ENCODE measurements at regions not wholly inside any gene's neighbourhood (a gene's known extent, or its start where the extent isn't known, plus 50 kb on each side); places are given as distances from the start of the nearest gene placed in this dataset.

DNA sequence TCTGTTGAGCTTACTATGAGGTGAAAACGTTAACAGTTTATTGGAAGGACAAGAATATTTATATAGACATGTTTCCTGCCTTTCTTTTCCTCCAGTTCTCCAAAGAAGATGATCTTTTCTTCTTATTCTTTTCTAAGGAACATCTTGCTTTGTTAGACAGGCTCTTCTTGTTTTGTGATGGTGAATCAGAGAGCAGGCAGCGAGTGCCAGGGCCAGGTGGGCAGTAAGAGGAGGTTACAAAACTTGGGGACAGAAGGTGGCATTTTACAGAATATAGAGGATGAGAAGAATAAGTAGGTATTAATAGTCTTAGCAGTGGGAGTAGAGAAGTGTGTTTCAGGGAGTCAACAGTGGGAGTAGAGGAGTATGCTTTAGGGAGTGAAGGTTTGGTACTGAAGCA, 223.6 kb downstream of the ARL4A start:
- H3K27me3 ChIP-seq (ENCODE audit: control insufficient read depth in 1 of 2, insufficient read depth in 2 of 2, low read length in 1 of 2), result no peaks in the 10 kb centered on the region
- DNase-seq, result no peak
- H3K36me3 ChIP-seq (ENCODE audit: control insufficient read depth in 1 of 2, insufficient read depth in 2 of 2, low read length in 1 of 2), result no peaks in the 10 kb centered on the region
- intact Hi-C loops (cut with DNase I), result no loop called here
- H3K9me3 ChIP-seq (ENCODE audit: control insufficient read depth, low read length), result peaks cover 4% of the 10 kb centered on the region
- H3K4me3 ChIP-seq (ENCODE audit: low read length in 2 of 2), result no peak overlapping the region
- no peaks in the 10 kb centered on the region for H3K4me1 ChIP-seq (ENCODE audit: control insufficient read depth in 1 of 2, insufficient read depth in 2 of 2, low read length in 2 of 2)
- 69% methylated on average over 2 of the region's 2 CpGs for WGBS, 2 donors
- ATAC-seq (ENCODE audit: low FRiP score), result no peak
- H3K27ac ChIP-seq (ENCODE audit: low read depth in 1 of 2, low read length in 2 of 2), result no peak overlapping the region

DNA sequence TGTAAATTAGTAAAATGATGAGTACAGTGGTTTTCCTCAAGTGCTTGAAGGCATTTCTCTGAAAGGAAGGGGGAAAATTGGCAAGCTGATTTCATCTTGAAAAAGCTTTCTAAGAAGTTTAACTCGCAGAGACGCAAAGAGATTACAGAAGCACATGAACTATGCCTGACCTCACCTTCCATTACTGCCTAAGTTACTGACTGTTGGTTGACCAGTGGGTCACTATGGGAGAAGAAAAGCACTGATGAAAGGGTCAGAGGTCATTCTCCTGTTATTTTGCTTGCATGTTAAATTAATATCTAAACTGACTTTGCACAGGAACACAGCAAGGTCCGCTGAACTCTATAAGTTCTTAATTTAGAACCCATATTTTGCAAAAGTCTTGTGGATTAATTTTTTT, 225.6 kb downstream of the ARL4A start:
- Histone ChIP-seq H3K4me1 (ENCODE audit: control insufficient read depth in 1 of 2, insufficient read depth in 2 of 2, low read length in 2 of 2) (no peaks in the 10 kb centered on the region), H3K4me3 (ENCODE audit: low read length in 2 of 2) (no peak overlapping the region), H3K9me3 (ENCODE audit: control insufficient read depth, low read length) (peaks cover 4% of the 10 kb centered on the region), H3K27ac (ENCODE audit: low read depth in 1 of 2, low read length in 2 of 2) (no peak overlapping the region), H3K36me3 (ENCODE audit: control insufficient read depth in 1 of 2, insufficient read depth in 2 of 2, low read length in 1 of 2) (no peaks in the 10 kb centered on the region), H3K27me3 (ENCODE audit: control insufficient read depth in 1 of 2, insufficient read depth in 2 of 2, low read length in 1 of 2) (no peaks in the 10 kb centered on the region)
- WGBS, 2 donors, result 45 to 52% methylated on average over 3 of the region's 3 CpGs
- ATAC-seq (ENCODE audit: low FRiP score), result no peak
- no peak for DNase-seq
- intact Hi-C loops (cut with DNase I), result no loop called here

DNA sequence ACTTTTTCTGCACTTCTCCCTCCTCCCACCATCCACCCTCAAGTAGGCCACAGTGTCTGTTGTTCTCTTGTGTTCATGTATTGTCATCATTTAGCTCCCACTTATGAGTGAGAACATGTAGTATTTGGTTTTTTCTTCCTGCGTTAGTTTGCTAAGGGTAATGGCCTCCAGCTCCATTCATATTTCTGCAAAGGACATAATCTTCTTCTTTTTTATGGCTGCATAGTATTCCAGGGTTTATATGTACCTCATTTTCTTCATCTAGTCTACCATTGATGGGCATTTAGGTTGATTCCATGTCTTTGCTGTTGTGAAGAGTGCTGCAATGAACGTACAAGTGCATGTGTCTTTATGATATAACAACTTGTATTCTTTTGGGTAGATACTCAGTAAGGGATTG, 230.4 kb downstream of the ARL4A start:
- no peak for ATAC-seq (ENCODE audit: low FRiP score)
- no peaks in the 10 kb centered on the region for H3K4me1 ChIP-seq (ENCODE audit: control insufficient read depth in 1 of 2, insufficient read depth in 2 of 2, low read length in 2 of 2)
- H3K36me3 ChIP-seq (ENCODE audit: control insufficient read depth in 1 of 2, insufficient read depth in 2 of 2, low read length in 1 of 2), result no peaks in the 10 kb centered on the region
- DNase-seq, result no peak
- no peak overlapping the region for H3K4me3 ChIP-seq (ENCODE audit: low read length in 2 of 2)
- H3K9me3 ChIP-seq (ENCODE audit: control insufficient read depth, low read length), result peaks cover 2% of the 10 kb centered on the region
- no peaks in the 10 kb centered on the region for H3K27me3 ChIP-seq (ENCODE audit: control insufficient read depth in 1 of 2, insufficient read depth in 2 of 2, low read length in 1 of 2)
- 97 to 98% methylated on average over 2 of the region's 2 CpGs for WGBS, 2 donors
- intact Hi-C loops (cut with DNase I), result no loop called here
- no peak overlapping the region for H3K27ac ChIP-seq (ENCODE audit: low read depth in 1 of 2, low read length in 2 of 2)

DNA sequence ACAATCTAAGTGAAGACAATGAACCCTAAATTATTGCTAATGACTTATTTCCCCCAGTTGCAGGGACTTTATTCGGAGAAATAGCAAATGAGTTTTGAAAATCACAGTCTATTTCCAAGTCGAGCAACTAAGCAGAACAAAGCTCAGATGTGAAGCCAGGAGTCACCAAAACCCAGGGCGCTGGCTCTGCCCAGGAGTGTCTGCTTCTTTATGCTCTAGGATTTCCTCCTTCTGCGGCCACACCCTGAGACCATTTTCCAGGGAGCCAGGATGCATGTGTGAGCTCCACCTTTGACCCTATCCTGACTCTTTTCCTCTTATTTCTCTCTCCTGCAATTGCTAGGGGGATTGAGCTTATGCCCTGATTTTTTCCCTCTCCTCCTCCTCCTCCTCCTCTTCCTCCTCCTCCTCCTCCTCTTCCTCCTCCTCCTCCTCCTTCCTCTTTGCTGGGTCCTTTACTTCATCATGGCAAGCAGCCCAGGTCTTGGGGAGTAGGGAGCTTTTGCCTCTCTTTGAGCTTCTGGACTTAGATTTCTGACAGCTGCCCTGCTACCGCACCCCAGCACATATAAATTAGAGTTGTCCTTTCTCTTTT, 234.4 kb downstream of the ARL4A start:
- H3K9me3 ChIP-seq (ENCODE audit: control insufficient read depth, low read length), result no peaks in the 10 kb centered on the region
- peak; percentile 46 for ATAC-seq (ENCODE audit: low FRiP score)
- WGBS, 2 donors, result 67 to 72% methylated on average over 5 of the region's 5 CpGs
- no peaks in the 10 kb centered on the region for H3K36me3 ChIP-seq (ENCODE audit: control insufficient read depth in 1 of 2, insufficient read depth in 2 of 2, low read length in 1 of 2)
- H3K4me1 ChIP-seq (ENCODE audit: control insufficient read depth in 1 of 2, insufficient read depth in 2 of 2, low read length in 2 of 2), result no peaks in the 10 kb centered on the region
- intact Hi-C loops (cut with DNase I), result no loop called here
- no peak overlapping the region for H3K4me3 ChIP-seq (ENCODE audit: low read length in 2 of 2)
- H3K27ac ChIP-seq (ENCODE audit: low read depth in 1 of 2, low read length in 2 of 2), result no peak overlapping the region
- no peak for DNase-seq
- no peaks in the 10 kb centered on the region for H3K27me3 ChIP-seq (ENCODE audit: control insufficient read depth in 1 of 2, insufficient read depth in 2 of 2, low read length in 1 of 2)

DNA sequence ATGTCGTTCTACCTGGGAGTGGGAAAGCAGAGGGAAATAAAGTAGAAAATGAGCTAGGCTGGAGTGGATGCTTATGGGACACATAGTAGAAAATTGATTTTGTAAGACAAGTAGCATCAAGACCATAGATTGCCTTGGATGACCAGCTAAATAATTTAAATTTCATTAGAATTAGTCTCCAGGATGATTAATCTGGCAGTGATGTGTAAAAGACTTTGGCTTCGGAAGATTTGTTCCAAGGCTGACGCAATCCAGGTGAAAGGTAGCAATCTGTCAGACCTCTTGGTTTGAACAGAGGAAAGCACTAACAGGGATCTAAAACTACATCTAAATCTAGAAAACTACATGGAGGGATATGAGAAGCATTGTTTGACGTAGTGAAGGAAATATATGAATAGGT, 236.5 kb downstream of the ARL4A start:
- DNase-seq, result no peak
- Histone ChIP-seq H3K27me3 (ENCODE audit: control insufficient read depth in 1 of 2, insufficient read depth in 2 of 2, low read length in 1 of 2) (no peaks in the 10 kb centered on the region), H3K4me3 (ENCODE audit: low read length in 2 of 2) (no peak overlapping the region), H3K36me3 (ENCODE audit: control insufficient read depth in 1 of 2, insufficient read depth in 2 of 2, low read length in 1 of 2) (no peaks in the 10 kb centered on the region), H3K9me3 (ENCODE audit: control insufficient read depth, low read length) (no peaks in the 10 kb centered on the region), H3K4me1 (ENCODE audit: control insufficient read depth in 1 of 2, insufficient read depth in 2 of 2, low read length in 2 of 2) (no peaks in the 10 kb centered on the region), H3K27ac (ENCODE audit: low read depth in 1 of 2, low read length in 2 of 2) (no peak overlapping the region)
- 95% methylated on average over 4 of the region's 4 CpGs for WGBS, 2 donors
- ATAC-seq (ENCODE audit: low FRiP score), result no peak
- intact Hi-C loops (cut with DNase I), result no loop called here

DNA sequence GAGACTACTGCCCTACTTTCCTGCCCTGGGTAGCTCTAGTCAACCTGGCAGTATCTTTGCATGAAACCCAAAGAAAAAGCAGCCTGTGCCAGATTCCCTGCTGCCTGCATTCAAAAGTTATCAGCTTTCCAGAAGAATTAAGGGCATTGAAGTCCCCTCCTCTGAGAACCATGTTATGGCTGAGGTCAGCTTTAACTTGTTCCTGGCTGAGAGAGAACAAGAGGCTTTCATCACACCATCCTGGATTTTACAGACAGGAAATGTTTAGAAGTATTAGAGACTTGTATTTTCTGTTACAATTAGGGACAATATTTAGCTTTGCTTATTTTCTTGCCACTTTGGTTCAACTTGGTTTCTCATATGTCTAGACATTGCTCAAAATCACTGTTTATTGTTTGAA, 238.8 kb downstream of the ARL4A start:
- Histone ChIP-seq H3K4me1 (ENCODE audit: control insufficient read depth in 1 of 2, insufficient read depth in 2 of 2, low read length in 2 of 2) (no peaks in the 10 kb centered on the region), H3K9me3 (ENCODE audit: control insufficient read depth, low read length) (no peaks in the 10 kb centered on the region), H3K27ac (ENCODE audit: low read depth in 1 of 2, low read length in 2 of 2) (no peak overlapping the region), H3K27me3 (ENCODE audit: control insufficient read depth in 1 of 2, insufficient read depth in 2 of 2, low read length in 1 of 2) (no peaks in the 10 kb centered on the region), H3K36me3 (ENCODE audit: control insufficient read depth in 1 of 2, insufficient read depth in 2 of 2, low read length in 1 of 2) (no peaks in the 10 kb centered on the region), H3K4me3 (ENCODE audit: low read length in 2 of 2) (no peak overlapping the region)
- no peak for DNase-seq
- intact Hi-C loops (cut with DNase I), result no loop called here
- no peak for ATAC-seq (ENCODE audit: low FRiP score)

DNA sequence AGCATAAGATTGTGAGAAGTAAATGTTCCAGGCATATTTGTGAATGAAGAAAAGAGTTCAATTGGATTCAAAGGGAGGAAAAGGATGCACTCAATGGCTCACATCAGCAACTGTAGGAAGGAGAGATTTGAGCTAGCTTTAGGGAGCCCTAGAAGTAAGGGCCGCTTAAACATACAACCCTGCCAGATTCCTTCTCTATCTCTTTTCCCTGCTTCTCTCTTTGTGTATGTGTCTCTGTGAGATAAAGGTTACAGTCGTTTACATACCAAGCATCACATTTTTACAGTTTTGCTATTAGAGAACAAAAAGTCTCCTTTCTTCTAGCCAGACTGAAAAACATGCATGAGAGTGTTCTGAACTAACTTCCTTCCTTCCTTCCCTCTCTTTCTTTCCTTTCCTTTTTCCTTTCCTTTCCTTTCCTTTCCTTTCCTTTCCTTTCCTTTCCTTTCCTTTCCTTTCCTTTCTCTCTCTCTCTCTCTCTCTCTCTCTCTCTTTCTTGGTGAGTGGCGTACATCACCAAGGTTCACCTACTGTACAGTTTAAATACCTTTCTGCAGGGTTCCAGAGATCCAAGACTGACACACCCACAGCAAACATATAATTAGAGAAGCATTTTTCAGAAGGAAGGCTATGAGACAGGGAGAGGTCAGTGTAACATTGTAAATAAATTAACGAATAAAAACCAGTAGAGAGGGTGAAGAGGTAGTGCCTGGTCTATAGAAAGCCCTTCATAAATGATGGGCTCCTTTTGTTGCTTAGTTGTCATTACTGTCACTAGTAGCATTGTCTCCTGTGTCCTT, 240.4 kb downstream of the ARL4A start:
- H3K36me3 ChIP-seq (ENCODE audit: control insufficient read depth in 1 of 2, insufficient read depth in 2 of 2, low read length in 1 of 2), result no peaks in the 10 kb centered on the region
- no peaks in the 10 kb centered on the region for H3K4me1 ChIP-seq (ENCODE audit: control insufficient read depth in 1 of 2, insufficient read depth in 2 of 2, low read length in 2 of 2)
- ATAC-seq (ENCODE audit: low FRiP score) (no peak), DNase-seq (no peak)
- intact Hi-C loops (cut with DNase I), result no loop called here
- no peak overlapping the region for H3K27ac ChIP-seq (ENCODE audit: low read depth in 1 of 2, low read length in 2 of 2)
- H3K27me3 ChIP-seq (ENCODE audit: control insufficient read depth in 1 of 2, insufficient read depth in 2 of 2, low read length in 1 of 2), result no peaks in the 10 kb centered on the region
- no peaks in the 10 kb centered on the region for H3K9me3 ChIP-seq (ENCODE audit: control insufficient read depth, low read length)
- H3K4me3 ChIP-seq (ENCODE audit: low read length in 2 of 2), result no peak overlapping the region
- WGBS, 2 donors, result 85 to 89% methylated on average over 4 of the region's 4 CpGs

DNA sequence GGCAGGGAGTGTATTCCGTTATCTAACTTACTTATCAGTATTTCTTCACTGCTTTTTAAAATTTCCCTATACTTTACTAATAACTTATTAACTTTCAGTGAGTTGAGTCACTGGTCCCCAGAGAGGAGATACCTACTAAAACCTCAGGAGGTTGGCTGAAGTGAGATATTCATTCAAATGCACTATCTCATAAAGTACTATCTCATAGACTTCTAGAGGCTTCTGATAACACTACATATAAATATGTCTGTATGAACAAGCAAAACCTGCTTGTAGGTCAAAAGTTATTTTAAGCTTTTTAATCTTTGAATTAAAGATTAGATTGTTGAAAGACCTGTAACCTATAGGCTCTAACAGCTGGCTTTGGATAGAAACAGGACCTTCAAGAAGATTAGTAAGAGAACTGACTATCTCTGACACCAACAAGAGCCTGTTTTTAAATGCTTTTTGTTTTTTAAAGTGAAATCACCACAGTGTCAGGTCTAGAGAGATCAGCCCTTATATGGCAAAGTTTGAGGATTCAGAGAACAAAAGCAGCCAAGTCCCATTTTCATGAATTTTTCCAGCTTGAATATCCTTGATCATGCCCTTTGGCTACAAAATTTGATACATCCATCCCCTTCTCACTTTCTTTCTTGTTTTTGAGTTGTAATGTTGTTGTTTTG, 242.2 kb downstream of the ARL4A start:
- Histone ChIP-seq H3K27me3 (ENCODE audit: control insufficient read depth in 1 of 2, insufficient read depth in 2 of 2, low read length in 1 of 2) (no peaks in the 10 kb centered on the region), H3K9me3 (ENCODE audit: control insufficient read depth, low read length) (no peaks in the 10 kb centered on the region), H3K4me1 (ENCODE audit: control insufficient read depth in 1 of 2, insufficient read depth in 2 of 2, low read length in 2 of 2) (no peaks in the 10 kb centered on the region), H3K36me3 (ENCODE audit: control insufficient read depth in 1 of 2, insufficient read depth in 2 of 2, low read length in 1 of 2) (no peaks in the 10 kb centered on the region), H3K27ac (ENCODE audit: low read depth in 1 of 2, low read length in 2 of 2) (no peak overlapping the region), H3K4me3 (ENCODE audit: low read length in 2 of 2) (no peak overlapping the region)
- ATAC-seq (ENCODE audit: low FRiP score) (no peak), DNase-seq (no peak)
- intact Hi-C loops (cut with DNase I), result no loop called here
- WGBS, 2 donors, result 62 to 67% methylated on average over 1 of the region's 1 CpG

DNA sequence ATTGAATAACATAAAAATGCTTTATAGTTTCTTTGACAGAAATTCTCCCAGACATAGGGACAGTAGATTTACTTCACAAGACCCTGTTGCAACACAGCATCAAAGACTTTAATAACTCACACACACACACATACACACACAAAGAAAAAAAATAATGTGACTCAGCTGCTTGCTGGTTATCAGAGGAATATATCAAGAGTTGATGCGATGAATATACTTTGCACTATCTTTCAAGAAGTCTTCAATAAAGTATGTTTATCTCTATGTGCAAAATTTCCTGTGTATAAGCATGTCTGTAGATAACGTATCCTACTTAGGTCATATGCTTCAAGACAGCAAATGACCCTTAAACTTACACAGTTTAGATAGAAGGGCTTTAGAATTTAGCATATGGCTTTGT, 243.1 kb downstream of the ARL4A start:
- Histone ChIP-seq H3K4me3 (ENCODE audit: low read length in 2 of 2) (no peak overlapping the region), H3K27me3 (ENCODE audit: control insufficient read depth in 1 of 2, insufficient read depth in 2 of 2, low read length in 1 of 2) (no peaks in the 10 kb centered on the region), H3K4me1 (ENCODE audit: control insufficient read depth in 1 of 2, insufficient read depth in 2 of 2, low read length in 2 of 2) (no peaks in the 10 kb centered on the region), H3K27ac (ENCODE audit: low read depth in 1 of 2, low read length in 2 of 2) (no peak overlapping the region), H3K36me3 (ENCODE audit: control insufficient read depth in 1 of 2, insufficient read depth in 2 of 2, low read length in 1 of 2) (no peaks in the 10 kb centered on the region), H3K9me3 (ENCODE audit: control insufficient read depth, low read length) (no peaks in the 10 kb centered on the region)
- ATAC-seq (ENCODE audit: low FRiP score), result no peak
- 95 to 97% methylated on average over 2 of the region's 2 CpGs for WGBS, 2 donors
- no peak for DNase-seq
- intact Hi-C loops (cut with DNase I), result no loop called here
